ENCODE measurements at regions not wholly inside any gene's neighbourhood (a gene's known extent, or its start where the extent isn't known, plus 50 kb on each side); places are given as distances from the start of the nearest gene placed in this dataset.

DNA sequence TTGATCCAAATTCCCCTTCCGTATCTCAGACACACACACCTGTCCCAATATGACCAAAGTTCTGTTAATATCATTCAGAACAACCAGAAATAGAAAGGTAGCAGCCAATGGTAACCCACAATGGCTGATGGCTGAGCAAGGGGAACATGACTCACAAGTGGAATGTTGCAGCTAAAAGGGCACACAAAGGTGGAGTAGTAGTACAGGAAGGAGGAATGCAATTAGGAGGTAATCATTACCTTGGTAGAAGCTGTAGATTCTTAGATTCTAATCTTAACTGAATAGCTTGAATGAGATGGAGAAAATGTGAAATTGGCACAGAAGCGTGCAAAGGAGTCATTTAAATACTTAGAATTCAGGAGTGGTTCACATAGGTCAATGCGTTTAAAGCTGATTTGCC, 347.9 kb downstream of the NR2F2 start:
- no peak for TF ChIP-seq SUZ12 (IDR thresholded peaks at IDR 0.05; ENCODE audit: extremely low read depth, insufficient read depth, insufficient read length)
- no peak for TF ChIP-seq ZNF274 (IDR thresholded peaks at IDR 0.05; ENCODE audit: low read depth, low read length)
- no peak for TF ChIP-seq YY1 (IDR thresholded peaks at IDR 0.05; ENCODE audit: insufficient read depth, insufficient read length)
- no peak for DNase-seq (ENCODE audit: low read depth, low spot score)
- H3K4me1 ChIP-seq (ENCODE audit: insufficient read depth, insufficient read length) = no peaks in the 10 kb centered on the region
- H3K9me3 ChIP-seq (ENCODE audit: insufficient read depth, low read length) = peaks cover 6% of the 10 kb centered on the region; the same call in 1 of the 2 replicates
- H3K4me3 ChIP-seq (ENCODE audit: insufficient read length, low read depth) = no peak overlapping the region
- H3K9ac ChIP-seq (ENCODE audit: insufficient read length, low read depth) = no peak overlapping the region
- H3K27me3 ChIP-seq (ENCODE audit: insufficient read depth, insufficient read length) = no peaks in the 10 kb centered on the region
- H3K36me3 ChIP-seq (ENCODE audit: insufficient read depth, insufficient read length, low read length) = no peaks in the 10 kb centered on the region

DNA sequence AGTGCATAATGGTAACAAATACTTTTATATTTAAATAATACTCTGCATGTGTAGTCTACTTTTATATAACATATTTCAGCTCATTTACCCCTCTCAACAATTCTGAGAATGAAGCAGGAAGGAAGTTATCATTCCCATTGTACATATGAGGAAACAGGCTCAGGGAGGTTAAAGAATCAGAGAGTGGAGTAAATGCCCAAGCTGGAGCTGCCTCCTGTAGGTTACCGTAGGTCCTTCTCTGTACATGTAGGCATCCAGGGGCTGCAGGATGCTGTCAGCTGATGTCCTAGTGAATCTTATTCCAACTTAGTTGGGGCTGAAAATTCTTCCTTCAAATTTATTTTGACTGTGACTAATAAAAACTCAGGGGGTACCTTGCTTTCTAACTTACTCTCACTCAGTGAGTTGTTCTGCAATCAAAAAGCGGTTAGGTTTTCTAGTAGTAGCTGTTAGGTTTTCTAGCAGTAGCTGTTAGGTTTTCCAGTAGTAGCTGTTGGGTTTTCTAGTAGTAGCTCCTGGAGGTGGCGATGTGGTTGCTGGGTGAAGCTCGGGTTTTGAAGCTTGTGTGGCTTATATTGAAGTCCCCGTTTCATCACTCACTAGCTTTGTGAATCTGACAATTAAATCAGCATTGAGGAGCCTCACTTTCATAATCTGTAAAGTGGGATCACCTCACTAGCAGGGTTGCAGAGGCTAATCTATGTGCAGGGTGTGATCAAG, 357.0 kb downstream of the NR2F2 start:
- Histone ChIP-seq H3K4me1 (ENCODE audit: insufficient read depth, insufficient read length) (no peaks in the 10 kb centered on the region), H3K27me3 (ENCODE audit: insufficient read depth, insufficient read length) (no peaks in the 10 kb centered on the region), H3K9me3 (ENCODE audit: insufficient read depth, low read length) (no peaks in the 10 kb centered on the region), H3K9ac (ENCODE audit: insufficient read length, low read depth) (no peak overlapping the region), H3K4me3 (ENCODE audit: insufficient read length, low read depth) (no peak overlapping the region), H3K36me3 (ENCODE audit: insufficient read depth, insufficient read length, low read length) (no peaks in the 10 kb centered on the region)
- DNase-seq (ENCODE audit: low read depth, low spot score) = no peak
- no peak for TF ChIP-seq SUZ12 (IDR thresholded peaks at IDR 0.05; ENCODE audit: extremely low read depth, insufficient read depth, insufficient read length)
- TF ChIP-seq ZNF274 (IDR thresholded peaks at IDR 0.05; ENCODE audit: low read depth, low read length) = no peak
- no peak for TF ChIP-seq YY1 (IDR thresholded peaks at IDR 0.05; ENCODE audit: insufficient read depth, insufficient read length)

DNA sequence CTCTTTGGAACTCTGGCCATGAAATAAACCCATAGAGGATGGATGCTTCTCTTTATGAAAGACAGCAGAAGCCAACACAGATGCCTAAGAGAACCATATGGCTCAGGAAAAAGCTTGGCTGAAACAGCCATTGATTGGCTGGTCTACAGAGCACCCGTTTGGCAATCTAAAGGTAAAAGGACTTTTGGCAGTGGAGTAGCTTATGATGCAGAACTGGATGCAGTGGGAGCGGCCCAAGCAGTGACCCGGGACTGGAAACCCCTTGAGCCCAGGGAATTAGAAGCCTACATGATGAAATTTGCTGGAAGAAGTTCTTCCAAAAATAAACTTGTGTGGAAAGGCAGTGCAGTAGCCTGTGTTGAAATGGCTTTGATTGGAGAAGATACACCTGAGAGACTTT, 360.2 kb downstream of the NR2F2 start:
- H3K9me3 ChIP-seq (ENCODE audit: insufficient read depth, low read length) = no peaks in the 10 kb centered on the region
- DNase-seq (ENCODE audit: low read depth, low spot score) = no peak
- H3K9ac ChIP-seq (ENCODE audit: insufficient read length, low read depth) = no peak overlapping the region
- H3K4me1 ChIP-seq (ENCODE audit: insufficient read depth, insufficient read length) = no peaks in the 10 kb centered on the region
- no peak for TF ChIP-seq ZNF274 (IDR thresholded peaks at IDR 0.05; ENCODE audit: low read depth, low read length)
- no peaks in the 10 kb centered on the region for H3K27me3 ChIP-seq (ENCODE audit: insufficient read depth, insufficient read length)
- no peak overlapping the region for H3K4me3 ChIP-seq (ENCODE audit: insufficient read length, low read depth)
- H3K36me3 ChIP-seq (ENCODE audit: insufficient read depth, insufficient read length, low read length) = no peaks in the 10 kb centered on the region

DNA sequence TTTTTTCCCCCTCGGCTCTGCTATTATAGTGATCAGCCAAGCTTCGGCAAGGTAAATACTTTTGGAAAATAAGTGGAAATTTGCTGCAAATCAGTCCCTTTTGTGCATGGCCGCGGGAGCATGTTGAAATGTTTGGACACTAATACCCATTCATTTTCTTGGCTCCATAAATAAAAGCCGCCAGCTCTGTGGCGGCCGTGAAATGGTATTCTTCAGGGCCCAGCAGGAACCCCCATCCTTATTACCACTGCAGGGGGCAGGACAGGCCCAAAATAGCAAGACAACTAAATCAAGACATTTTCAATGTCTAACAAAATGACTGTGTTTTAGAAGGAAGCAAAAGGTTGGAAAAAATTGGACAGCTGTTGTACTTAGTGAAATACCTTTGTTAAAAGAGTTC, 362.3 kb downstream of the NR2F2 start:
- H3K36me3 ChIP-seq (ENCODE audit: insufficient read depth, insufficient read length, low read length) = no peaks in the 10 kb centered on the region
- H3K4me3 ChIP-seq (ENCODE audit: insufficient read length, low read depth) = no peak overlapping the region
- TF ChIP-seq ZNF274 (IDR thresholded peaks at IDR 0.05; ENCODE audit: low read depth, low read length) = no peak
- no peak for TF ChIP-seq SUZ12 (IDR thresholded peaks at IDR 0.05; ENCODE audit: extremely low read depth, insufficient read depth, insufficient read length)
- no peak for TF ChIP-seq YY1 (IDR thresholded peaks at IDR 0.05; ENCODE audit: insufficient read depth, insufficient read length)
- DNase-seq (ENCODE audit: low read depth, low spot score) = no peak
- H3K27me3 ChIP-seq (ENCODE audit: insufficient read depth, insufficient read length) = no peaks in the 10 kb centered on the region
- H3K9me3 ChIP-seq (ENCODE audit: insufficient read depth, low read length) = no peaks in the 10 kb centered on the region
- H3K4me1 ChIP-seq (ENCODE audit: insufficient read depth, insufficient read length) = no peaks in the 10 kb centered on the region
- no peak overlapping the region for H3K9ac ChIP-seq (ENCODE audit: insufficient read length, low read depth)

DNA sequence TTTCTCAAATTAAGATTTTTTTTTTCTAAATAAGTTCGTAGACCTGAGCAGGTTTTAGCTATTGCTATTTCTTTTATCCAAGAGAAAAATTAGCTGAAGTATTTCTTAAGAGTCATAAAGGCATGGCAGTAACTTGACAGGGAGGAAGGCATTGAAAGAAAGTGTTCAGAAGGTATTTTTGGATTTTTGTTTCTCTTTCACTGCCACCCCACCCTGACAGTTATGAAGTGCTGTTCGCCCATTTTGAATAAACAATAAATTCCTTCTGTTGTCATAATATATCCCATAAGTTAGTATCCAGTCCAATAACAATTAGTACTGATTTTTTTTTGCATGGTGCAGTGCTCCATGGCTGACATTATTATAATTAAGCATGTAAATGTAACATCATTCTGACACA, 363.0 kb downstream of the NR2F2 start:
- no peak for DNase-seq (ENCODE audit: low read depth, low spot score)
- Histone ChIP-seq H3K36me3 (ENCODE audit: insufficient read depth, insufficient read length, low read length) (no peaks in the 10 kb centered on the region), H3K9me3 (ENCODE audit: insufficient read depth, low read length) (no peaks in the 10 kb centered on the region), H3K9ac (ENCODE audit: insufficient read length, low read depth) (no peak overlapping the region), H3K27me3 (ENCODE audit: insufficient read depth, insufficient read length) (no peaks in the 10 kb centered on the region), H3K4me3 (ENCODE audit: insufficient read length, low read depth) (no peak overlapping the region), H3K4me1 (ENCODE audit: insufficient read depth, insufficient read length) (no peaks in the 10 kb centered on the region)
- no peak for TF ChIP-seq SUZ12 (IDR thresholded peaks at IDR 0.05; ENCODE audit: extremely low read depth, insufficient read depth, insufficient read length)
- TF ChIP-seq ZNF274 (IDR thresholded peaks at IDR 0.05; ENCODE audit: low read depth, low read length) = no peak

DNA sequence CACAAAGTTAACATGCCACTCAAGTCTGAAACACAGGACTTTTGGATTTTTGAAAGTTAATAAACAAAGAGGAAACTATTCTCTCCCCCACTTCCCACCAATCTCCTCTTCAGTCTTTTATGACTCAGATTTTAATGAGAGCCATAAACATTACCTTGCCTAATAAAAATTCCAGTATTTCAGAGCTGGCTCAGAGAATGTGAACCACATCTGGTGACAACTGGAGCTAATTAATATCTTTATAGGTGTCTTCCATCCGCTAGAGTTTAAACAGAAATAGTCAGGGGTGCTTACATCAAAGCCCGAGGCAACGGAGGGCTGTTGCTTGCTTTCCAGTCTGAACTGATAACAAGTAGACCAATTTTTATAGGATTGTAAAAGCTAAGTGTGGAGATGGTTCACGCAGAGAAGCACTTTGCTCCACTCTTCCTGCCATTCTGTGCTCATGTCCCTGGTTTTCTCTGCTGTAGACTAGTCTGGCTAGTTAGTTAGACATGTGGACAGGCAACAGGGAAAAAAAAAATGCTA, 363.6 kb downstream of the NR2F2 start:
- no peak overlapping the region for H3K4me3 ChIP-seq (ENCODE audit: insufficient read length, low read depth)
- DNase-seq (ENCODE audit: low read depth, low spot score) = no peak
- no peak overlapping the region for H3K9ac ChIP-seq (ENCODE audit: insufficient read length, low read depth)
- no peaks in the 10 kb centered on the region for H3K36me3 ChIP-seq (ENCODE audit: insufficient read depth, insufficient read length, low read length)
- H3K4me1 ChIP-seq (ENCODE audit: insufficient read depth, insufficient read length) = no peaks in the 10 kb centered on the region
- H3K27me3 ChIP-seq (ENCODE audit: insufficient read depth, insufficient read length) = no peaks in the 10 kb centered on the region
- no peak for TF ChIP-seq YY1 (IDR thresholded peaks at IDR 0.05; ENCODE audit: insufficient read depth, insufficient read length)
- no peak for TF ChIP-seq ZNF274 (IDR thresholded peaks at IDR 0.05; ENCODE audit: low read depth, low read length)
- TF ChIP-seq SUZ12 (IDR thresholded peaks at IDR 0.05; ENCODE audit: extremely low read depth, insufficient read depth, insufficient read length) = no peak
- H3K9me3 ChIP-seq (ENCODE audit: insufficient read depth, low read length) = no peaks in the 10 kb centered on the region

DNA sequence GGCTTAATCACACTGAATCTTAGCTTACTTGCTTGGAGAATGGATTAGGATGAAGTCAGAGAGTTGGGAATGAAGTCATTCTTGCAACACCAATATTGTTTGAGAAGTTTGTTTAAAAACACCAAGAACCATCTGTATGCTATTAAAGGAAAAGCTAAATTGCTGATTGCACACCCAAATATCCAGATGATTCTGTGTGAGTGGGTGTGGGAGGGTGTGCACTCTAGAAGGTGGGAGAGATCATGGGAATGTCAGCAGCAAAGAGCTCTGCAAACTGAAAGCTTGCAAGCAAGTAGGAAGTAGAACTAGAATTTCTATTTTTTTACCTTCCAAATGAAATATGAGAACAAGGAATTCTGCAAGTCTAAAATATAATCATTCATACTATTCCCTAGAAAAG, 364.9 kb downstream of the NR2F2 start:
- Histone ChIP-seq H3K4me3 (ENCODE audit: insufficient read length, low read depth) (no peak overlapping the region), H3K36me3 (ENCODE audit: insufficient read depth, insufficient read length, low read length) (no peaks in the 10 kb centered on the region), H3K27me3 (ENCODE audit: insufficient read depth, insufficient read length) (no peaks in the 10 kb centered on the region), H3K9ac (ENCODE audit: insufficient read length, low read depth) (no peak overlapping the region), H3K9me3 (ENCODE audit: insufficient read depth, low read length) (no peaks in the 10 kb centered on the region), H3K4me1 (ENCODE audit: insufficient read depth, insufficient read length) (no peaks in the 10 kb centered on the region)
- no peak for DNase-seq (ENCODE audit: low read depth, low spot score)
- TF ChIP-seq SUZ12 (IDR thresholded peaks at IDR 0.05; ENCODE audit: extremely low read depth, insufficient read depth, insufficient read length) (no peak), ZNF274 (IDR thresholded peaks at IDR 0.05; ENCODE audit: low read depth, low read length) (no peak), YY1 (IDR thresholded peaks at IDR 0.05; ENCODE audit: insufficient read depth, insufficient read length) (no peak)
